NB4 (cell line): ENCODE measurements at regions not wholly inside any gene's neighbourhood (a gene's known extent, or its start where the extent isn't known, plus 50 kb on each side); places are given as distances from the start of the nearest gene placed in this dataset.

Source experiments
- MYC ChIP-seq: IDR thresholded peaks from 2 replicates; pipeline ENCODE4 v1.6.1; 2011; ENCODE audit warnings: low read depth, low read length
- POLR2A ChIP-seq: IDR thresholded peaks from 2 replicates; pipeline ENCODE4 v1.6.1; 2011; ENCODE audit warnings: mild to moderate bottlenecking; ENCODE audit not compliant: insufficient read length; ENCODE audit errors: extremely low read depth
- TF ChIP-seq, protein P1 (sequence below): IDR thresholded peaks from one replicate; pipeline ENCODE4 v1.5.1; 2012; ENCODE audit warnings: low read depth, low read length
- TF ChIP-seq, protein P2 (sequence below): IDR thresholded peaks from 2 replicates; pipeline ENCODE4 v1.6.1; 2011; ENCODE audit warnings: low read depth, low read length

DNA sequence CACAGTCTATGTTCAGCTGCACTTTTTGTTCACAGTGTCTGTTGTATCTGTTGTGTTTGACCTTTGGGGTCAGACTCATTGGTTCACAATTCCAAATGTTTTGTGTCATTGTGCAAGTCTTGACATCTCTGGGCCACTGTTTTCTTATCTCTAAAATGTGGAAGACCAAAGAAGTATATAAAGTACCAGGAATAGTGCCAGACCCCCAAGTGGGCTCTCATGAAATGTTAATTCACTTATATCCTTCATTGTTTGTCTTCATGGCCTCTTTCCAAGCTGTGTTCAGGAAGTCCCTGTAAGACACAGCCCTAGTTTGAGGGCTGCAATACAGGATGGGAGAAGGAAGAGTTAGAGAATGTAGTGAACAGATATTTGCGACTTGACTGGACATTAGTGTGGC, 468.3 kb upstream of the BOD1L1 start:
- TF ChIP-seq, protein P1, sequence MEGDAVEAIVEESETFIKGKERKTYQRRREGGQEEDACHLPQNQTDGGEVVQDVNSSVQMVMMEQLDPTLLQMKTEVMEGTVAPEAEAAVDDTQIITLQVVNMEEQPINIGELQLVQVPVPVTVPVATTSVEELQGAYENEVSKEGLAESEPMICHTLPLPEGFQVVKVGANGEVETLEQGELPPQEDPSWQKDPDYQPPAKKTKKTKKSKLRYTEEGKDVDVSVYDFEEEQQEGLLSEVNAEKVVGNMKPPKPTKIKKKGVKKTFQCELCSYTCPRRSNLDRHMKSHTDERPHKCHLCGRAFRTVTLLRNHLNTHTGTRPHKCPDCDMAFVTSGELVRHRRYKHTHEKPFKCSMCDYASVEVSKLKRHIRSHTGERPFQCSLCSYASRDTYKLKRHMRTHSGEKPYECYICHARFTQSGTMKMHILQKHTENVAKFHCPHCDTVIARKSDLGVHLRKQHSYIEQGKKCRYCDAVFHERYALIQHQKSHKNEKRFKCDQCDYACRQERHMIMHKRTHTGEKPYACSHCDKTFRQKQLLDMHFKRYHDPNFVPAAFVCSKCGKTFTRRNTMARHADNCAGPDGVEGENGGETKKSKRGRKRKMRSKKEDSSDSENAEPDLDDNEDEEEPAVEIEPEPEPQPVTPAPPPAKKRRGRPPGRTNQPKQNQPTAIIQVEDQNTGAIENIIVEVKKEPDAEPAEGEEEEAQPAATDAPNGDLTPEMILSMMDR: no peak
- TF ChIP-seq POLR2A (no peak), MYC (no peak)
- TF ChIP-seq, protein P2, sequence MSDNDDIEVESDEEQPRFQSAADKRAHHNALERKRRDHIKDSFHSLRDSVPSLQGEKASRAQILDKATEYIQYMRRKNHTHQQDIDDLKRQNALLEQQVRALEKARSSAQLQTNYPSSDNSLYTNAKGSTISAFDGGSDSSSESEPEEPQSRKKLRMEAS: no peak
